ENCODE measurements at regions not wholly inside any gene's neighbourhood (a gene's known extent, or its start where the extent isn't known, plus 50 kb on each side); places are given as distances from the start of the nearest gene placed in this dataset.

GRCh38 chr3:99240700-99241099 lies 339.2 kb upstream of the DCBLD2 start:
- DNase-seq: no peak

GRCh38 chr3:99236576-99236975 lies 335.1 kb upstream of the DCBLD2 start:
- ATAC-seq (no peak), DNase-seq (no peak)
- H3K9me3 ChIP-seq: peaks cover 0 to 6% (median 0%) of the 10 kb centered on the region in 11 donors
- no peak overlapping the region for H3K27ac ChIP-seq
- no peaks in the 10 kb centered on the region for H3K36me3 ChIP-seq
- intact Hi-C loops (cut with DNase I): no loop called here
- no peaks in the 10 kb centered on the region for H3K27me3 ChIP-seq
- H3K4me3 ChIP-seq: no peak overlapping the region
- H3K4me1 ChIP-seq: peaks cover 0 to 6% (median 0%) of the 10 kb centered on the region in 9 donors
- TF ChIP-seq CTCF (IDR thresholded peaks at IDR 0.05): no peak

More at GRCh38 chr3:99240700-99241099, 339.2 kb upstream of the DCBLD2 start:
- ATAC-seq: no peak
- H3K27ac ChIP-seq: no peak overlapping the region
- no peak for TF ChIP-seq CTCF (IDR thresholded peaks at IDR 0.05)
- H3K9me3 ChIP-seq: peaks cover 0 to 9% (median 0%) of the 10 kb centered on the region in 11 donors
- intact Hi-C loops (cut with DNase I): no loop called here
- no peaks in the 10 kb centered on the region for H3K36me3 ChIP-seq
- H3K4me3 ChIP-seq: no peak overlapping the region
- H3K27me3 ChIP-seq: no peaks in the 10 kb centered on the region
- H3K4me1 ChIP-seq: peaks cover 0 to 6% (median 0%) of the 10 kb centered on the region in 9 donors
- whole genome bisulfite sequencing, 2 donors: 24 to 36% methylated on average over 2 of the region's 2 CpGs

GRCh38 chr3:99232696-99233095 lies 331.2 kb upstream of the DCBLD2 start:
- peaks cover 0 to 6% (median 0%) of the 10 kb centered on the region in 11 donors for H3K9me3 ChIP-seq
- H3K27me3 ChIP-seq: no peaks in the 10 kb centered on the region
- H3K27ac ChIP-seq: no peak overlapping the region
- WGBS, 2 donors: 80 to 82% methylated on average over 1 of the region's 1 CpG
- no peaks in the 10 kb centered on the region for H3K36me3 ChIP-seq
- intact Hi-C loops (cut with DNase I): no loop called here
- TF ChIP-seq CTCF (IDR thresholded peaks at IDR 0.05): no peak
- no peaks in the 10 kb centered on the region for H3K4me1 ChIP-seq
- ATAC-seq (no peak), DNase-seq (no peak)
- no peak overlapping the region for H3K4me3 ChIP-seq

DNA sequence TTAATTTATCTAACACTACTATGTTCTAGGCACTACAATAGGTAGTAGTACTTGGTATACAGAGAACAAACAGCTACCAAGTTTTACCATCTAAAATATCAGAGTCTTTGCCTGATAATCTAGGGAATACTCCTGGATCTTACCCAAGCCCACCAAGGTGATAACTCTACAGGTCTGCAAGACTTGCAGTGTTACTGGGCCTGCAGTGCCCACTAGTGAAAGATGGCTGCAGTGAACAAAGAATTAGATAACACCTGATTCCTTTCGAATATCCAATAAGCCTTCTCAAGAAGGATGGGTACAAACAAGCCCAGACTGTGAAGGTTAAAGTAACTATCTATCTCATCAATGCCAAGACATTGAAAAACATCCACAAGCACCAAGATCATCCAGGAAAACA lies 317.0 kb upstream of the DCBLD2 start:
- intact Hi-C loops (cut with DNase I): no loop called here
- ATAC-seq (no peak), DNase-seq (no peak)
- no peak overlapping the region for H3K4me3 ChIP-seq
- no peak for TF ChIP-seq CTCF (IDR thresholded peaks at IDR 0.05)
- H3K9me3 ChIP-seq: peaks cover 0 to 36% (median 4%) of the 10 kb centered on the region in 11 donors
- H3K4me1 ChIP-seq: no peaks in the 10 kb centered on the region
- H3K36me3 ChIP-seq: no peaks in the 10 kb centered on the region
- 82 to 93% methylated on average over 1 of the region's 1 CpG for WGBS, 2 donors
- no peaks in the 10 kb centered on the region for H3K27me3 ChIP-seq
- no peak overlapping the region for H3K27ac ChIP-seq

Data from heart right ventricle (tissue), 16 donors.